HEK293T (cell line): ENCODE measurements at regions not wholly inside any gene's neighbourhood (a gene's known extent, or its start where the extent isn't known, plus 50 kb on each side); places are given as distances from the start of the nearest gene placed in this dataset.
"Not testable (repeated sequence)": the region's sequence is repeated elsewhere in the genome, so short reads cannot be mapped to it uniquely, and the experiment has no call there.

ENCODE experiments used
- BHLHE40 ChIP-seq: fragments of 450-650 bp; IDR thresholded peaks from 2 replicates; pipeline ENCODE4 v1.6.1; 2016; ENCODE audit warnings: mild to moderate bottlenecking, moderate library complexity, borderline replicate concordance
- CTBP1 ChIP-seq: fragments of 450-650 bp; IDR thresholded peaks from 2 replicates; pipeline ENCODE4 v1.6.1; 2016; ENCODE audit warnings: borderline replicate concordance
- ELF4 ChIP-seq: fragments of 450-650 bp; IDR thresholded peaks from 2 replicates; pipeline ENCODE4 v1.6.1; 2017; ENCODE audit warnings: antibody characterized with exemption
- FOXA1 ChIP-seq: fragments of 450-650 bp; IDR thresholded peaks from 2 replicates; pipeline ENCODE4 v1.6.1; 2016; ENCODE audit warnings: mild to moderate bottlenecking
- FOXK2 ChIP-seq: fragments of 450-650 bp; IDR thresholded peaks from 2 replicates; pipeline ENCODE4 v1.6.1; 2016; ENCODE audit warnings: mild to moderate bottlenecking
- FOXM1 ChIP-seq: fragments of 450-650 bp; IDR thresholded peaks from 2 replicates; pipeline ENCODE4 v1.6.1; 2017; ENCODE audit warnings: mild to moderate bottlenecking, borderline replicate concordance
- HDGF ChIP-seq: fragments of 450-650 bp; IDR thresholded peaks from 2 replicates; pipeline ENCODE4 v1.6.1; 2017; ENCODE audit warnings: antibody characterized with exemption, borderline replicate concordance
- LEF1 ChIP-seq: fragments of 450-650 bp; IDR thresholded peaks from 2 replicates; pipeline ENCODE4 v1.6.1; 2017; ENCODE audit warnings: mild to moderate bottlenecking, borderline replicate concordance
- NFRKB ChIP-seq: fragments of 450-650 bp; IDR thresholded peaks from 2 replicates; pipeline ENCODE4 v1.6.1; 2016; ENCODE audit warnings: mild to moderate bottlenecking, moderate library complexity
- SP1 ChIP-seq: fragments of 450-650 bp; IDR thresholded peaks from 2 replicates; pipeline ENCODE4 v1.6.1; 2017
- SUZ12 ChIP-seq: fragments of 450-650 bp; IDR thresholded peaks from 2 replicates; pipeline ENCODE4 v1.6.1; 2016; ENCODE audit warnings: mild to moderate bottlenecking
- TARDBP ChIP-seq: fragments of 450-650 bp; IDR thresholded peaks from 2 replicates; pipeline ENCODE4 v1.6.1; 2016
- ZNF384 ChIP-seq: fragments of 450-650 bp; IDR thresholded peaks from 2 replicates; pipeline ENCODE4 v1.6.1; 2016
- TF ChIP-seq, protein P1 (sequence below): fragments of 450-650 bp; IDR thresholded peaks from 2 replicates; pipeline ENCODE4 v1.6.1; 2016

DNA sequence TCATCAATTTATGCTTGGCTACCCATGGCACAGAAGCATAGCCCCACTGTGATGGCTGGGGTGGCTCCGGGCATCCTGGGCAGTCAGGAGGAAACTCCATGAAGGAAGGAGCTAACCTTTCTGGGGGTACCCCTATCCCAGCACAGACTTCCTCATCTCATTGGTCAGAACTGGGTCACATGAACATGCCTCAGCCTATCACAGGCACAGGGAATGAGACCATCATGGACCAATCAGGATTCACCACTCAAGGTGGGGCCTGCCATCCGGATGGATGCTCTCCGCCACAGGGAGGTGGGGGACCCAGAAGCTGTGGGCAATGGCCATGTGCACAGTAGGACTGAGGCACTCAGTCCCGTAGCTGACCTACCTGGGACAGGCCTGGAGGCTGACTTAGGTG is 75.9 kb upstream of the SPDYE9 start:
- not testable (repeated sequence) for TF ChIP-seq HDGF, FOXM1, FOXA1, BHLHE40, NFRKB, FOXK2, CTBP1, SUZ12, LEF1, TARDBP, ELF4, ZNF384, SP1
- TF ChIP-seq, protein P1, sequence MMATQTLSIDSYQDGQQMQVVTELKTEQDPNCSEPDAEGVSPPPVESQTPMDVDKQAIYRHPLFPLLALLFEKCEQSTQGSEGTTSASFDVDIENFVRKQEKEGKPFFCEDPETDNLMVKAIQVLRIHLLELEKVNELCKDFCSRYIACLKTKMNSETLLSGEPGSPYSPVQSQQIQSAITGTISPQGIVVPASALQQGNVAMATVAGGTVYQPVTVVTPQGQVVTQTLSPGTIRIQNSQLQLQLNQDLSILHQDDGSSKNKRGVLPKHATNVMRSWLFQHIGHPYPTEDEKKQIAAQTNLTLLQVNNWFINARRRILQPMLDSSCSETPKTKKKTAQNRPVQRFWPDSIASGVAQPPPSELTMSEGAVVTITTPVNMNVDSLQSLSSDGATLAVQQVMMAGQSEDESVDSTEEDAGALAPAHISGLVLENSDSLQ = not testable (repeated sequence)
